ENCODE measurements at regions not wholly inside any gene's neighbourhood (a gene's known extent, or its start where the extent isn't known, plus 50 kb on each side); places are given as distances from the start of the nearest gene placed in this dataset.

DNA sequence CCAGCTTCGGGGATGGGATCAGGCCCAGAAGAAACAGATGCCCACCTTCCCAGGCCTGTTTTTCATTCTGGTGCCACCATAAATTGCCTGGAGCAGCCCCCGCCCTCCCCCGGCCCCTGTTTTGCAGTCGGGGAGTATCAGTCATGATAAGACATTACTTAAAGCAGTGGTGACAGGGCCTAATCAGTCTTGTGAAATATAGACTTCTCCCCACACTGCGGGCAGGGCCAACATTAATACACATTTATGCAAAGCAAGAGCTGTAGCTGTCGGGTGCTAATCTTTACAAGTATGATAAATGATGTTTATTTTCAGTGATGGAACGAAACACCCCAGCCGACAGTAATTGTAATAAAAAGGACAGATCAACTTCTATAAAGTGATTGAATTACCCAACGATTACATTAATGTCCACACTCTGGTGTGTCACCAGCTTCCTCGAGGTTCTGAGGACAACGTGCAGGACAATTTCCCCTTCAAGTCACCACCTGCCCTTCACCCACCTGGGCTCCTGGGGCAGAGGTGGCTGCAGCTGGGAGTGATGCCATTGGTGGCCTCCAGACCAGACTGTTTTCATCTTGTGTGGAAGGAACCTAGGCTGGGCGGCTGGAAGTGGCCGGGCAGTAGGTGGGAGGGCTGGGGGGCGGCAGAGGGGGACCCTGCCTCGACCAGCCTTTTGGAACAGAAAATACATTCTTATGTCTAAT is 226.0 kb downstream of the TFCP2L1 start:
- Histone ChIP-seq H2AFZ (ENCODE audit: control insufficient read depth, low read depth, low read length) (no peak overlapping the region), H3K4me1 (ENCODE audit: control insufficient read depth, insufficient read depth, low read length) (no peaks in the 10 kb centered on the region), H3K27me3 (replicated peaks in 1 of 2; ENCODE audit: control insufficient read depth in 2 of 2, insufficient read depth in 2 of 2, low read length in 1 of 2) (peaks cover 0 to 5% of the 10 kb centered on the region in 2 experiments; a peak in 1 of 4 replicates), H3K9me3 (replicated peaks; ENCODE audit: control insufficient read depth, insufficient read depth, low read length) (no peaks in the 10 kb centered on the region), H4K20me1 (ENCODE audit: control insufficient read depth, insufficient read depth) (no peaks in the 10 kb centered on the region), H3K4me3 (no peak overlapping the region), H3K27ac (ENCODE audit: control insufficient read depth, insufficient read depth) (no peak overlapping the region), H3K4me2 (ENCODE audit: control insufficient read depth, insufficient read depth) (no peak overlapping the region), H3K9ac (ENCODE audit: control insufficient read depth, insufficient read depth, low read length) (no peak overlapping the region), H3K79me2 (ENCODE audit: control insufficient read depth, insufficient read depth, low read length) (no peaks in the 10 kb centered on the region), H3K36me3 (ENCODE audit: control insufficient read depth in 2 of 2, insufficient read depth in 2 of 2, low read length in 1 of 2) (no peaks in the 10 kb centered on the region)
- CTCF ChIA-PET = no interaction called here
- in situ Hi-C loops (cut with MboI) = no loop called here
- no peak for ATAC-seq
- WGBS (ENCODE audit: insufficient coverage, insufficient replicate concordance, low lambda C conversion rate, missing lambda C conversion rate) = 32% methylated on average over 15 of the region's 15 CpGs
- DNase-seq (ENCODE audit: low read depth, low spot score) = no peak
- TF ChIP-seq RUNX3 (IDR thresholded peaks at IDR 0.05; ENCODE audit: low read length) (no peak), NBN (IDR thresholded peaks at IDR 0.05) (no peak), CHD1 (IDR thresholded peaks at IDR 0.05; ENCODE audit: low read depth, low read length) (no peak), MEF2A (IDR thresholded peaks at IDR 0.05; ENCODE audit: insufficient read depth, low read depth, low read length) (no peak), RB1 (IDR thresholded peaks at IDR 0.05; ENCODE audit: borderline replicate concordance) (no peak), RAD21 (IDR thresholded peaks at IDR 0.05; ENCODE audit: insufficient read depth, low read depth, low read length) (no peak), SIX5 (IDR thresholded peaks at IDR 0.05; ENCODE audit: low read depth, low read length, severe bottlenecking) (no peak)
- TF ChIP-seq, protein P1, sequence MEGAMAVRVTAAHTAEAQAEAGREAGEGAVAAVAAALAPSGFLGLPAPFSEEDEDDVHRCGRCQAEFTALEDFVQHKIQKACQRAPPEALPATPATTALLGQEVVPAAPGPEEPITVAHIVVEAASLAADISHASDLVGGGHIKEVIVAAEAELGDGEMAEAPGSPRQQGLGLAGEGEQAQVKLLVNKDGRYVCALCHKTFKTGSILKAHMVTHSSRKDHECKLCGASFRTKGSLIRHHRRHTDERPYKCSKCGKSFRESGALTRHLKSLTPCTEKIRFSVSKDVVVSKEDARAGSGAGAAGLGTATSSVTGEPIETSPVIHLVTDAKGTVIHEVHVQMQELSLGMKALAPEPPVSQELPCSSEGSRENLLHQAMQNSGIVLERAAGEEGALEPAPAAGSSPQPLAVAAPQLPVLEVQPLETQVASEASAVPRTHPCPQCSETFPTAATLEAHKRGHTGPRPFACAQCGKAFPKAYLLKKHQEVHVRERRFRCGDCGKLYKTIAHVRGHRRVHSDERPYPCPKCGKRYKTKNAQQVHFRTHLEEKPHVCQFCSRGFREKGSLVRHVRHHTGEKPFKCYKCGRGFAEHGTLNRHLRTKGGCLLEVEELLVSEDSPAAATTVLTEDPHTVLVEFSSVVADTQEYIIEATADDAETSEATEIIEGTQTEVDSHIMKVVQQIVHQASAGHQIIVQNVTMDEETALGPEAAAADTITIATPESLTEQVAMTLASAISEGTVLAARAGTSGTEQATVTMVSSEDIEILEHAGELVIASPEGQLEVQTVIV (IDR thresholded peaks at IDR 0.05; ENCODE audit: borderline replicate concordance, partially characterized antibody) = no peak
- TF ChIP-seq, protein P2, sequence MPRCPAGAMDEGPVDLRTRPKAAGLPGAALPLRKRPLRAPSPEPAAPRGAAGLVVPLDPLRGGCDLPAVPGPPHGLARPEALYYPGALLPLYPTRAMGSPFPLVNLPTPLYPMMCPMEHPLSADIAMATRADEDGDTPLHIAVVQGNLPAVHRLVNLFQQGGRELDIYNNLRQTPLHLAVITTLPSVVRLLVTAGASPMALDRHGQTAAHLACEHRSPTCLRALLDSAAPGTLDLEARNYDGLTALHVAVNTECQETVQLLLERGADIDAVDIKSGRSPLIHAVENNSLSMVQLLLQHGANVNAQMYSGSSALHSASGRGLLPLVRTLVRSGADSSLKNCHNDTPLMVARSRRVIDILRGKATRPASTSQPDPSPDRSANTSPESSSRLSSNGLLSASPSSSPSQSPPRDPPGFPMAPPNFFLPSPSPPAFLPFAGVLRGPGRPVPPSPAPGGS (IDR thresholded peaks at IDR 0.05; ENCODE audit: borderline replicate concordance, insufficient read depth, low read depth, low read length, poor library complexity, severe bottlenecking) = no peak
- TF ChIP-seq, protein P3, sequence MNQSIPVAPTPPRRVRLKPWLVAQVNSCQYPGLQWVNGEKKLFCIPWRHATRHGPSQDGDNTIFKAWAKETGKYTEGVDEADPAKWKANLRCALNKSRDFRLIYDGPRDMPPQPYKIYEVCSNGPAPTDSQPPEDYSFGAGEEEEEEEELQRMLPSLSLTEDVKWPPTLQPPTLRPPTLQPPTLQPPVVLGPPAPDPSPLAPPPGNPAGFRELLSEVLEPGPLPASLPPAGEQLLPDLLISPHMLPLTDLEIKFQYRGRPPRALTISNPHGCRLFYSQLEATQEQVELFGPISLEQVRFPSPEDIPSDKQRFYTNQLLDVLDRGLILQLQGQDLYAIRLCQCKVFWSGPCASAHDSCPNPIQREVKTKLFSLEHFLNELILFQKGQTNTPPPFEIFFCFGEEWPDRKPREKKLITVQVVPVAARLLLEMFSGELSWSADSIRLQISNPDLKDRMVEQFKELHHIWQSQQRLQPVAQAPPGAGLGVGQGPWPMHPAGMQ (IDR thresholded peaks at IDR 0.05; ENCODE audit: borderline replicate concordance) = no peak
- FAIRE-seq = no peak
- POLR2A ChIA-PET = no interaction called here
- RAD21 ChIA-PET (ENCODE audit: unreplicated experiment) = no interaction called here
- BruUV-seq (replicated peaks) = no TSS peak
- intact Hi-C loops (cut with micrococcal nuclease; ENCODE audit: unreplicated experiment) = no loop called here
- SMC1A ChIA-PET (ENCODE audit: uncharacterized antibody, unreplicated experiment) = no interaction called here
